ENCODE measurements at regions not wholly inside any gene's neighbourhood (a gene's known extent, or its start where the extent isn't known, plus 50 kb on each side); places are given as distances from the start of the nearest gene placed in this dataset.

DNA sequence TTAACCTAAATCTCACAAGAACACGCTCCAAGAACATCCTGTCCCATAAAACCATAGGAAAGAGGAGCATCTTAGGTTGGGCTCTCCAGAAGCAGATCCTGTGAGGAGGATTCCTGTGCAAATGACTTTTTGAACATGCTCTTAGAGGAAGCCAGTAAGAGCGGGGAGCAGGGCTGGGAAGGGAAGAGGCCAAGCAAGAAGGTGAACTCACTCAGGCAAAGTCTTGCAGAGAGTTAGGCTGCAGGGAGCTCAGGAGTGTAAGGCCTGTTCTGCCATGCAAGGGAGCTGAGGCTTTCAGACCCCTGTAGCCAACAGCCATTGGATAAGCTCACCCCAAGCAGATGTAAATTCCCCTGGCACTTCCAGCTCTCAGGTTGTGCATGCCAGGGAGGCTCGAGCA lies 63.6 kb upstream of the LY86 start:
- no peak for TF ChIP-seq CTCF (IDR thresholded peaks at IDR 0.05)
- no peak for TF ChIP-seq MAX (IDR thresholded peaks at IDR 0.05; ENCODE audit: low read depth)
- no peak for TF ChIP-seq SMC3 (IDR thresholded peaks at IDR 0.05; ENCODE audit: low read depth, low read length)

Data from SK-N-SH (cell line).